T follicular helper cell (primary cell): ENCODE measurements at regions not wholly inside any gene's neighbourhood (a gene's known extent, or its start where the extent isn't known, plus 50 kb on each side); places are given as distances from the start of the nearest gene placed in this dataset.
"Not testable (repeated sequence)": the region's sequence is repeated elsewhere in the genome, so short reads cannot be mapped to it uniquely, and the experiment has no call there.

ENCODE experiments used
- DNase-seq: peaks from one replicate; pipeline ENCODE4 v3.0.0-alpha.2; 2020; ENCODE audit warnings: low read depth

DNA sequence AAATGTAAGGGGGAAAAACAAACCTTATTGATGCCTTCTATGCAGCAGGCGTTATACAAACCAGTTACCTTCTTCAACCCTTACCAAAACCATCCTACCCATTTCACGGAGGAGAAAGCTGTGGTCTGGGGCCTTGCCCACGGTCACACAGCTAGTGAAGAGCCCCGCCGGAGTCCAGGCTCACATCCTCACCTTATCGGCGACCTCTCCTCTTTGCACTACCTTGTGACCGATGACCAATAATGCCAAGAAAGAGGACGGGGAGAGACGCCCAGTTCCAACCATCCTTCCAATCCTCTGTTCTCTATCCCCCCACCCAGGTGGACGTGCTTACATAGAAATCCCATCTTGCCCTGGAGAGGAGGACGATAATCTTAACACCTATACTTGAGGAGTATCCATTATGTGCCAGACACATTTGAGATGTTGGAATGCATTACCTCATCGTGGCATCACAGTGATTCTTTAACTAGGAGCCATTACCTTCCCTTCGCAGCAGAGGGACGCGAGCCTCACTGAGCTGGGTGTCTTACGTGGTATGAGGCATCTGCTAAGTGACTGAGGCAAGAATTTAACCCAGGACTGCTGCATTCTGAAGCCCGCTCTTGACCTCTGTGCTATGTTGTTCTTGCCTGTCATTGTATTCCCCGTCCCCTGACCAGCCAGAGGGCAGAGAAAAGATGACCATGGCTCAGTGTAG is 253.7 kb upstream of the B3GAT1 start:
- no peak for DNase-seq

DNA sequence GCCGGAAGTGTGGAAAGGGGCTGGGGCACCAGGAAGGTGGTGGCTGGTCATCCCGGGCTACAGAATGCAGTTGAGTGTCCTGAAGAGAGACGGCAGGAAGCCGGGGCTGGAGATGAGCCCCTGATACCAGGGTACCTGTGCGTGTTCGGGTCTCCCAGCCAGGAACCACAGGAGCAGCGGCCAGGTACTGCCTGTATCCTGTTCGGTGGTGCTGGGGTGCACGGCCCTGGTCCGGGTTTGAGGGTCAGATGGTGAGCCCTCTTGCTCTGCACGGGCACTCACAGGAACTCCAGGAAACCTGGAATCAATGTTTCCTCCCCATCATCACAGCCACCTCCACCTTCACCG is 253.1 kb upstream of the B3GAT1 start:
- DNase-seq, result no peak

DNA sequence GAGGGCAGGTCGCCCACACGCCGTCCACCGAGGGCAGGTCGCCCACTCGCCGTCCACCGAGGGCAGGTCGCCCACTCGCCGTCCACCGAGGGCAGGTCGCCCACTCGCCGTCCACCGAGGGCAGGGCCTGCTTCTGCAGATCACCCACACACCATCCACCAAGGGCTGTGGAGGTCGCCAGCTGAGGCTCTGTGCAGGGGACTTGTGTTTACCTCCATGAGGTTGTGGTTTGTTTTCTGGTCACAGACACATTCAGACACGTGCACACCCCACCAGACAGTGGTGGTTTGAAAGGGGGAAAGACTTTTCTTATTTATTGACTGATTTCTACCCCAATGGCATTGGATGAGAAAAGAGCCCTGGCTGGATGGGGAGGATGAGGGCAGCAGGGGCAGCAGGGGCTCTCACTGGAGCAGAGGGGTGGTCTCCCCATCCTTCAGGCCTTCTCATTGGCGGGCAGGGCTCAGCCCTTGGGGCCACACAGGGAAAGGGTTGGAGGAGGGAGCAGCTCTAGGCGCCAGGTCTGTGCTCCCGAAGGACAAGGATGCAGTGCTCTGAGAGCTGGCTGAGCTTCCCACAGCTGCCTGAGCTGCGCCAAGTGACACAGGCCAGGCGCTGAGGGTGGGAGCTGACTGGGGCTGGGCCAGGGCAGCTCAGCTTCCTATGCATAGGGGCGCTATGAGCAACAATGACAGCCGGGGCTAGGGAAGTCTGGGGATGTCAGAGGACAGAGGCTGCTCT is 252.6 kb upstream of the B3GAT1 start:
- no peak for DNase-seq

DNA sequence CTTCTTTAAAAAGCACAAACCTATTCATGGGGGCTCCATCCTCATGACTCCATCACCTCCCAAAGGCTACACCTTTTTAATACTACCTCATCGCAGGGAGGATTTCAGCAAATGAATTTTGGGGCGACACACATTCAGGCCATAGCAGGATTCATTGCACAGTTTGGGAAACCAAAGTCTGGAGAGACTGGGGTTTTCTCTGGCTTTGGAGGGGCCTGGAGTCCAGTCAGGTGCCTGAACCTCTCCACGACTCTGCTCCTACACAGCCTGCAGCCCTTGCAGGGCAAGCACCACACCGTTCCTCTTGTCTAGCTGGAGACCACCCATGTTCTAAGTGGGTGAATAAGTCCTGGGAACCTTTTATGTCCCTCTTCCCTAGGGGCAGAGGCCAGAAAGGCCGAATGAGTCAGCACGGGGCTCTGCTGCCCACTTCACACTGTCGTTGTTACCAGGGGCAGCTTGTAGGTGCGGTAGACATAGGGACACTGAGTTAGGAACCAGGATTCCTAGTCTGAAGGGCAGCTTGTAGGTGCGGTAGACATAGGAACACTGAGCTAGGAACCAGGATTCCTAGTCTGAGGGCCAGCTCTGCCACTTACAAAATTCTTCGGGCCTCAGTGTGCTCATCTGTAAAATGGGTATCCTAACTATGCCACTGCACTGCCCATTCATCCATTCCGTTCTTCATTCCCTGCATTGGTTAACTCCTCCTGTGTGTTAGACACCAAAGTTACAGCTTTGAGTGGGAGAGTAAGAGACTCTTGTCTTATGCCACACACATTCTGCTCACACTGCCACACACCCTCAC is 251.7 kb upstream of the B3GAT1 start:
- no peak for DNase-seq

DNA sequence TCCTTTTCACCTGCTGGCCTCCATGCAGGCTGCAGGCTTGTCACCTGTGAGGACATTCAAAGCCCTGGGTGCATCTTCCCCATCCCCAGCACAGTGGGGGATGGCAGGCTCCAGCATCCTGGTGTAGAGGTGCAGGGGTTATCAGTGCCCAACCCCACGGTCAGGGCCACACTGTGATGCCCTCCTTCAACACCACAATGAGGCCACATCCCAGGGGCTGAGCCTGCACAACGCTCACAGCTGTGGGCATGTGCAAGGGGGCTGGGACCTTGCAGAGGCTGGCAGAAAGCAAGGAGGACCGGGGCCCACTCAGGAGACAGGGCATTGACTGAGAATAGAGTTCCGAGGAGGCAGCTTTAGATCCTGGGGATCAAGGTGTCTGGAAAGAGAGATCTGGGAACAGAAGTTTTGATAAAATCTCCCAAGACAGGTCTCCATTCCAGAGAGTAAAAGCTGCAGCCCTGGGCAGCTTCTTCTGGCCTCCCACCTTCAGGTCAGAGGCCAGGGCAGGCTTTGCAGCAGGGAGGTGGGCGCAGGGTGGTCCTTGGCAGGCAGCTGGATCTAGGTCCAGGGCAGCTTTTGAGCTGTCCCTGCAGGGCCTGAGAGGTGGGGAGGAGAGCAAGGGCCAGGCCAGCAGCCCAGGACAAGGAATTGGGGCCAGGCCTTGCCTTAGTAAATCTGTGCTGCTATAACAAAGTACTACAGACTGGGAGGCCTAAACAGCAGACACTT is 250.8 kb upstream of the B3GAT1 start:
- DNase-seq, result no peak

DNA sequence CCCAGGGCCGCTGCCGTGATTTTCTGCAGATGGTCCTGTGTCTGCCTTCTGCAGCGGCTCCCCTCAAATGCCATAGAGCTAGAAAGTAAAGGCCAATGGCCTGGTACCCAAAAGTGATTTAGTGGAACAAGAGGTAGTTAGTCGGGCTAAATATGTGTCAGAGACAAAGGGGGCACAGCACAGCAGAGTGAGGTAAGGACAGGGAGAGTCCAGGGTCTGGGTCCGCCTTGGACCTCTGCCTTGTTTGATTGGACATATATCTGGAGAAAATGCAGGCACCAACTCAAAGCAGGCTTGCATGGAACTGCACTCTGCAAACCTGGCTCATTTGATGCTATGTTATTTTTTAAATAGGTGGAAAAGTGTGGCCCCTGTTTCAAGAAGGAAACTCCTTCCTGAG is 249.6 kb upstream of the B3GAT1 start:
- no peak for DNase-seq

DNA sequence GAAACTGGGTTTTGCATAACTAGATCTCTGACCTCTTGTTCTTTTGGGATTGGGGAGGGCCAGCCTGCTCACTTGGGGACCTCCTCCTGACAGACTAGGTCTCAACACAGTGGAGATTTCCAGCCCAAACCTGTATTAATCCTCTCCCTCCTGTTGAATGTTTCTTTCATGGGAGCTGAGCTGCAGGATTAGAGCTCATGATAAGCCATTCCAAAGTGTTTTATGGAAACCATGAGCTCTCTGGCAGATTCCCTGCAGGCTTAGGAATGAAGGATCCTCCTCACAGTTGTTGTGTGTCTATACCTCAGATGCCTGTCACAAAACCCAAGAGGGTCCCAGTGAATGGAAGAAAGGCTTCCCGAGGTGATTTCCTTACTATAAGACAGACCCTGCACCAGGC is 248.4 kb upstream of the B3GAT1 start:
- DNase-seq, result no peak

DNA sequence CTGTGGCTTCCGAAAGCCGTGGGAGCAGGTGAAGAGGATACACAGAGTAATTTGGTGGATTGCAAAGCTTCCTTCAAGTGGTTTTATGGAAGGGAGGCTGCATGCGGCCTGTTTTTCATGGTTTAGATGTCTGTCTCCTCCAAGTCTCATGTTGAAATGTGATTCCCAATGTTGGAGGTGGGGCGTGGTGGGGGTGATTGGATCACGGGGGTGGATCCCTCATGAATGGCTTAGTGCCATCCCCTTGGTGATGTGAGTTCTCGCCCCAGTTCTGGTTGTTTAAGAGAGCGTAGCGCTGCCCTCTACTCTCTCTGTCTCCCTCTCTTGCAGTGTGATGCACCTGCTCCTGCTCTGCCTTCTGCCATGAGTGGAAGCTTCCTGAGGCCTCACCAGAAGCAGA is 247.8 kb upstream of the B3GAT1 start:
- DNase-seq, result no peak

DNA sequence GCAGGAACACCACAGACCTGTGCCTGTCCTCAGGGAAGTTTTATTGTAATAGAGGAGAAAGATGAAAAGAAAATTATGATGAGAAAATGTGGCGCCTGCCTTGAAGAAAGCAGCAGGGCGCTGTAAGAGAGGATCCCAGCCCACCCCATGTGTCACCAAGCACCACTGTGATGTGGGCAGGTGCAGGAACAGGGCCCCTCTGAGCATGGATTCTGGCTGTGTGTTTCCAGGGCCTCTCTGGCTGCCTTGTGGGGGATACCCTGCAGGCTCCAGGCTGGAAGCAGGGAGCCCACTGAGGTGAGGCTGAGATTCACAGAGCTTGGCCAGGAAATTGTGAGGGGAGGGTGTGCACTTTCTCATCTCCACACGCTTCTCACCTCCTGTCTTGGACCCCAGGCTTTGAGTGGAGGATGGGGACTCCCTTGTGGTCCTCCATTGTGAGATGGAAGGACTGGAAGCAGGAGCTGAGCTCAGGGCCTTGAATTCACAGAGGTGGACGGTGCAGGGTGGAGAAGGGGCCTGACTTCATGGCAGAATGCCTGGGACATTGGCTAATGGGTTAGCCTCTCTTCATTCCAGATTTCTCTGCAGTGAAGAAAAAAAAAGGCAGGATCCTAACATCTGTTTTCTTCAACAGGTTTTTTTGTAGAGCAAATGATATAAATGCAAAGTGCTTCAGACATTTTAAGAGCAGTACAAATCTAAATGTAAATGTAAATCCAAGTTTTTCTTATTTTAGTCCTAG is 246.6 kb upstream of the B3GAT1 start:
- no peak for DNase-seq

DNA sequence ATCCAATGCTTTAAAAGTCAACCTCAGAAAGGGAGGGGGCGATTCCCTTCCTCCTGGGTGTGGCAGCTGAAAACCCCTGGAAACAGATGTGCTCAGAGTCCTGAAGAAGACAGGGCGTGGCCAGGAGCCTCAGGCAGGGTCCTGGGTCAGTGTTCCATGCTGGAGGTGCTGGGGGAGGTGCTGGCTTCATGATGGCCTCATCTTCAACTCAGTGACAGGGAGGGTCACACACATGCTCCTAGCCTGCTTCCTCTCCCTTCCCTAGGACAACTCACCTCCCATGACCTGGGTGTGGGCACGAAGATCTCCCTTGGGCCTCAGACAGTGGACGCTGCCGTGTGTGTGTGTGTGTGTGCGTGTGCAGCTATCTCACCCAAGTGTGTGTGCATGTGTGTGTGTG is 245.6 kb upstream of the B3GAT1 start:
- DNase-seq, result no peak

DNA sequence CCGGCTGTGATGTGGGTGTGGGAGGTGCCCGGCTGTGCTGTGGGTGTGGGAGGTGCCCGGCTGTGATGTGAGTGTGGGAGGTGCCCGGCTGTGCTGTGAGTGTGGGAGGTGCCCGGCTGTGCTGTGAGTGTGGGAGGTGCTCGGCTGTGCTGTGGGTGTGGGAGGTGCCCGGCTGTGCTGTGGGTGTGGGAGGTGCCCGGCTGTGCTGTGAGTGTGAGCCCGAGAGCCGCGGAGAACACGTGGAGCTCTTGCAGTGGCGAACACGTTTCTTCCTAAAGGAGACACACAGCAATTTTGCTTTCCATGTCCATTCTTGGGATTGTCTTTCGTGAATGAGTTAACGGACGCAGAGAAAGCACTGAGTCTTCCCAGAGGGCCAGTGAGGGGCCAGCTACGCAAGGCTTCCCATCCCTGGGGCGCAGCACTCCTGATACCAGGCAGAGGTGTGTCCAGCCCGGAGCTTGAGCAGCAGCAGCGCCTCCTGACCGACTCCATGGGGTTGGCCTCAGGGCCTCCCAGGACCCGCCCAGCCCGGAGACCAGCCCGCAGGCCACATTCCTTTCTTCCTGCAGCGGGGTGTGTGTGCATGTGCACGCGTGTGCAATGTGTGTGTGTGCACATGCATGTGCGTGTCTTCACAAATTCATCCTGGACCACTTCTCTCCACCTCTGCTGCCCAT is 245.0 kb upstream of the B3GAT1 start:
- no peak for DNase-seq

DNA sequence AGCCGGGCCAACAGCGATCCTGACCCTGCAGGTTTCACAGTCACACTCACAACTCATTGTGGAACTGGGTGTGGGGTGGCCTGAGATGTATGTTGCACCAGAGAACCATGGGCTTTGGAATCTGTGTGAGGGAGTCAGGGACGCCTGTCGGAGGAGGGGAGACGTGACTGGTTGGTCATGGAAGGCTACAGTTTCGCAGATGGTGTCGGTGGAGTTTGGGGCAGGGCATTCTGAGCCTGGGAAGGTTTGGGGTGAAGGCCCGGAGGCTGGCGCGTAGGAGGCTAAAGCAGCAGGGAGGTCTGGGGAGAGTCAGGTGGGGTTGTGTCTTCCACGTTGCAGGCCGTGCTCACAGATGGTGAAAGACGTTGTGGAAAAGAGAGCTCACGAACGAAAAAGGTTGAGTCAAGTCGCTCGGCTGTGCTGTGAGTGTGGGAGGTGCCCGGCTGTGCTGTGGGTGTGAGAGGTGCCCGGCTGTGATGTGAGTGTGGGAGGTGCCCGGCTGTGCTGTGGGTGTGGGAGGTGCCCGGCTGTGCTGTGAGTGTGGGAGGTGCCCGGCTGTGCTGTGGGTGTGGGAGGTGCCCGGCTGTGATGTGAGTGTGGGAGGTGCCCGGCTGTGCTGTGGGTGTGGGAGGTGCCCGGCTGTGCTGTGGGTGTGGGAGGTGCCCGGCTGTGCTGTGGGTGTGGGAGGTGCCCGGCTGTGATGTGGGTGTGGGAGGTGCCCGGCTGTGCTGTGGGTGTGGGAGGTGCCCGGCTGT is 244.2 kb upstream of the B3GAT1 start:
- DNase-seq, result not testable (repeated sequence)

DNA sequence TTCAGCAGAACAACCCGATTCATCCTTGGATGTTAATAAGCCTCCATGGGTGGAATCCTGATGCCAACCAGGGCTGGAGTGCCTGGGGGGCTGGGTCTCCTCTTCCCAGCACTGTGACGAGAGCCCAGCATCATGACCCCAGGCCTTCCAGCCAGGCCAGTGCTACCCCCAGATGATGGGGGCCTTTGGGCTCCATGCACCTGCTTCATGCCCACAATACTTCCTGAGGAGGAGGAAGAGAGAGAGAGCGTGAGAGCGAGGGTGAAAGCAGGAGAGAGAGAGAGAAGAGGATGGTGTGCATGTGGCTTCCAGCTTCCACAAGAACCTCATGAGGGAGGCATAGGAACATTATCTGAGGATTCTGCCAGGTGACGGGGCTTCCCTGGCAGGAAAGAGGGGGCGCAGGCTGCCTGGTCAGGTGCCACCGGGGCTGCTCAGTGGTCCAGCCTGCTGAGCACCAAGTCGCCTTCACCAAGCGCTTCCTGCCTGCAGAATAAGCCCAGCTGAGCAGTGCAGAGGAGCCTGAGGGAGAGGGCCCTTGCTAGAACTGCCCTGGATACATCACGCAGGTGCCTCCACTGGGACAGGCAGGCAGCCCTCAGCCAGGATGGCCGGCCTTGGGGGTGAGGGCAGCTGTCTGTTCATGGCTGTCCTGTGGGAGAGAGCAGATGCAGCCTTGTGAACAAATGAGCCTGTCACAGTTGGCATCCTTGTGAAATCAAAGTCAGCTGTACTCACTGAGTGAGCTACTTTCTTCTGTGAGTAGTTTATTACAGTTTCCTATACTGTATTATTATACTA is 243.3 kb upstream of the B3GAT1 start:
- DNase-seq, result no peak

DNA sequence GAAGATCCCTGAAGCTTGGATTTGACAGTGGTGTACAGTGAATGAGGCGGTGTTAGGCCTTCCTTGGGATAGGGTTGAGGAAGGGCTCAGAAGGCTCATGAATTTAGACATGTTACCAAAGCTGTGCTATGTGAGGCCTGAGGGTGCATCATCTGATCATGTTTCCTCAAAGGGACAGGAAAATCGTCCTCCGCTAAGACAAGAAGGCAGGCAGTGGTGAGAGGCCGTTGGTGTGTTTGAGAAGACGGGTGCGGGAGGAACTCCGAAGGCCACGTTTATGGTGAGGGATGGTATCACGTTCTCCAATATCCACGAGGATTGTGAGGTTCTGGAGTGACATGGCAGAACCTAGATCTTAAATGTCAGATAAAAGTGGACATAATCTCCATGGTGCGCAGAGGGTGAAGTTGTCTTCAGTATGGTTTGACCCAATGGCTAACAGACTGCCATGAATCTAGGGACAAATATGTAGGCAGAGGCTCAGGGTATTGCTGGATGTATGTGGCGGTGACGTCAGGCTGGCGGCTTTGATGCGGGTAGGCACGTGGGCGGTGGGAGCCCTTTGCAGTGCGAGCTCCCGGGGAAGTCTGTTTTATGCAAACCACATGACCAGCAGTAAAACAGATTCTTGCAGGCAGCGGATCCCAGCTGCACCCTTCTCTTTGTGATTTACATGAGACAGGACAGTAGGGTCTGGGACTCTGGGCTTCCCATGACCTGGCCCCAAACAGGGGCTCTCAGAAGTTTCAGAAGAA is 242.3 kb upstream of the B3GAT1 start:
- DNase-seq, result no peak

DNA sequence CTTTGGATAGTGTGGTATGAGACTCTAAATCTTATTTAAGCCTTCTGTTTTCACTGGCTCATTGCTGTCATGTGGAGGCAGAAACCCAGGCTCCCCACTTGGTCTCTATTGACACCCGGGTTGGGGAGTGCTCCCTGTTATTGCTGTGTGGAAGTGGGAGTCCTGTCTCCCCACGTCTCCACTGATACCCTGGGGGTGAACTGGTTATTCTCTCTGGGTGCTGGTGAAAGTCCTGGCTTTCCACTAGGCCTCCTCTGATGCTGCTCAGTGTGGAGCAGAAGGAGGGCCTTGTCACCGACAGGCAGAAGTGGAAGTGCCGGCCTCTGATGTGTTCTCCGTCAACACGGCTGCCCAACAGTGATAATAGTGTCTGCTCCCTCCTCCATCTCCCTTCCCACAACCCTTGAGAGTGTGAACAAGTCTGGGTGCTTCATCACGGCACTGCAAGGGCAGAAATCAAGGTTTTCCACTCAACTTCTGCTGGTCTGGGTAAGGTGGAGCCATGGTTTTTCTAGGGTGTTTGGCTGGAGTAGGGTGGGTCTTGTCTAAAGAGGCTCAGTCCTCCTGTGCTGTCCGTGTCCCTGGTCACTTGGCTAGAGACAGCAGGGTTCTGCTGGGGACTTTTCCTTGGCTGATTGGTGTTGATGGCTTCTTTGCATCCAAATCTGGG is 240.7 kb upstream of the B3GAT1 start:
- DNase-seq, result no peak

DNA sequence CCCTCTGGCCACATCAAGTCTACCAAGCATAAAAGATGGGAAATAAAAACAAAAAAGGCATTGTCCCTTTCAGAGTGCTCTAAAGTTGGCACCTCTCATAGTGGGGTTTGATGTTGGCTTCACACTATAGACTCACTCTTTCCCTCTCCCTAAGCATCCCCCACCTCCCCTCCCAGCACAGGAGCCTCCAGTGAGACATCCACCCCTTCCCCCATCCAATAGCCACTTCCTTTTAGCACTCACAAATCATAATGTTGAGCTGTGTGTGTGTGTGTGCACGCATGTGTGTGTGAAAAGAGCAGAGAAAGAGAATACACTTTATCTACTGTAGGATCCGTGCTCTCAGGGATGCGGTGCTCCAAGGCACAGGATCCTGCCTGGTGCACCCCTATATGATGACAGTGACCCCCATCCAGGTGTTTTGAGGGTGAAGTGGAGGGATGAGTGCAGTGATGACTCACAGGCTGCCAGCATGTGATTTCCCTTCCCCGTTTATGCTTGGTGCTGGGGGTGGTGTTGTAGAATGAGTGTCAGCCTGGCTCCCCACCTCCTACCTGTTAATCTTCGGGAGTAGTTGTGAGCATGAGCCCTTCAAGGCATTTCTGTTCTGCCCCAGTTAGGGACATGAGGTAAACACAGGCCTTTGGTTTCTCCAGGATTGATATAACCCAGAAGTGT is 235.2 kb upstream of the B3GAT1 start:
- no peak for DNase-seq

DNA sequence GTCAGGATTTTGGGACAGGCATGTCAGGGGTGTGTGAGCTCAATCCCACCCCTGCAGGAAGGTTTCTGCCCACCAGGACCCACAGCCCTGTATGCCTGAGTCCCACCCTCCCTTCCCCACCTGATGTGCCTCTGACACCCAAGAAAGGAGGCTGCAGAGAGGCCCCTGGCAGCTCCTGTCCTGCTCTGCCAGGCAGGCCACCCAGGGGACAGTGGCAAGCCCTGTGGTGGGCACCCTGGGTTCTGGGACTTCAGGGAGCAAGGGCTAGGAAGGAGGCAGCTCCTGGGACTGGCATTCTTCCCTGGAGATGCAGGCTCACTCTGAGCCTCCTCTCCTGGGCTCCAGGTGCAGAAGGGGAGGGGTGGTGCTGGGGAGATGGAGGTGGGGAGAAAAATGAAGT is 234.5 kb upstream of the B3GAT1 start:
- DNase-seq, result no peak

DNA sequence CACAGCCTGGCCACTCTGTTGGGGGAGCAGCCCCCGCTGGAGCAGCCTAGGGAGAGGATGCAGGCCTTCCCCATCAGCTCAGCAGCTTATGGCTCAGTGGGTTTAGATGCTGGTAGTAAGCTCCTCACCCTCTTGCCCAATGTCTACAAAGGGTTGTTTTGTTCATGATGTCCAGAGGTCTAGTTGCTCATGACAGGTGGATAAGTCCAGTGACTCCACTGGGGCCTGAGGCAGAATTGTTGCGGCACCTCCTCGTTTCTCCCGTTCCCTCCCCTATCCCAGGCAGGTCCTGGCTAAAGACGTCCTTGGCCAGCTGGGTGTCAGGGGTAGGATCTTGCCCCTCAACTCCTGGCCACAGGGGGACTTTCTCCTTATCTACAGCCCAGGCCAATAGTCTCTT is 233.5 kb upstream of the B3GAT1 start:
- no peak for DNase-seq
